A549 (cell line): ENCODE measurements at regions not wholly inside any gene's neighbourhood (a gene's known extent, or its start where the extent isn't known, plus 50 kb on each side); places are given as distances from the start of the nearest gene placed in this dataset.

Source experiments
- CBX2 ChIP-seq: fragments of 200-600 bp; sonication (generic); IDR thresholded peaks from 2 replicates; pipeline ENCODE4 v1.6.1; 2016; ENCODE audit warnings: low read depth, mild to moderate bottlenecking, borderline replicate concordance
- CHD2 ChIP-seq: fragments of 150-350 bp; IDR thresholded peaks from 2 replicates; pipeline ENCODE4 v1.6.1; 2014; ENCODE audit warnings: low read length; ENCODE audit not compliant: partially characterized antibody
- HEYL ChIP-seq: fragments of 250-450 bp; sonication (Bioruptor Pico); IDR thresholded peaks from 2 replicates; pipeline ENCODE4 v1.8.0; 2021; ENCODE audit warnings: mild to moderate bottlenecking, moderate library complexity
- HOXB5 ChIP-seq: fragments of 250-450 bp; sonication (Bioruptor Pico); IDR thresholded peaks from 2 replicates; pipeline ENCODE4 v1.5.0; 2020; ENCODE audit warnings: mild to moderate bottlenecking, moderate library complexity
- MAFK ChIP-seq: fragments of 450-650 bp; IDR thresholded peaks from 2 replicates; pipeline ENCODE4 v1.6.1; 2014; ENCODE audit not compliant: partially characterized antibody
- MYC ChIP-seq: IDR thresholded peaks from 2 replicates; pipeline ENCODE4 v1.6.1; 2012; ENCODE audit warnings: mild to moderate bottlenecking, inconsistent platforms, low read length, improper control_type of control experiment, borderline replicate concordance
- POLR2A ChIP-seq: IDR thresholded peaks from 2 replicates; pipeline ENCODE4 v1.6.1; 2012; ENCODE audit warnings: mild to moderate bottlenecking, low read length
- POLR2AphosphoS2 ChIP-seq: conservative IDR thresholded peaks from 2 replicates; pipeline ENCODE4 v1.6.1; 2012; ENCODE audit warnings: low read length, improper control_type of control experiment, inconsistent platforms
- RARB ChIP-seq: fragments of 250-450 bp; sonication (Bioruptor Pico); IDR thresholded peaks from 2 replicates; pipeline ENCODE4 v1.8.0; 2021; ENCODE audit warnings: mild to moderate bottlenecking, moderate library complexity
- REST ChIP-seq: fragments of 200-600 bp; sonication (generic); IDR thresholded peaks from 2 replicates; pipeline ENCODE4 v1.6.1; 2016; ENCODE audit warnings: antibody characterized with exemption, mild to moderate bottlenecking, moderate library complexity
- RFX5 ChIP-seq: fragments of 450-650 bp; IDR thresholded peaks from 2 replicates; pipeline ENCODE4 v1.7.1; 2014; ENCODE audit warnings: antibody characterized with exemption, mild to moderate bottlenecking, moderate library complexity
- SMC3 ChIP-seq: fragments of >200 bp; sonication (Bioruptor Twin); formaldehyde crosslinking; IDR thresholded peaks from 3 replicates; pipeline ENCODE4 v1.6.1; 2018; ENCODE audit warnings: inconsistent platforms
- ZNF302 ChIP-seq: fragments of 250-450 bp; sonication (Bioruptor Pico); IDR thresholded peaks from 2 replicates; pipeline ENCODE4 v1.9.0; 2021; ENCODE audit warnings: inconsistent platforms, mild to moderate bottlenecking, moderate library complexity
- TF ChIP-seq, protein P1 (sequence below): fragments of >200 bp; sonication (Bioruptor Twin); formaldehyde crosslinking; IDR thresholded peaks from 3 replicates; pipeline ENCODE4 v1.5.1; 2016

GRCh38 chr3:95449841-95450240, 1364.6 kb upstream of the EPHA6 start:
- no peak for TF ChIP-seq POLR2AphosphoS2
- TF ChIP-seq RFX5 = no peak
- no peak for TF ChIP-seq CHD2
- no peak for TF ChIP-seq SMC3
- no peak for TF ChIP-seq ZNF302
- TF ChIP-seq CBX2 = no peak
- TF ChIP-seq HEYL = no peak
- TF ChIP-seq MAFK = no peak
- no peak for TF ChIP-seq POLR2A
- TF ChIP-seq RARB (CRISPR knock-in tag) = no peak
- TF ChIP-seq REST = no peak
- TF ChIP-seq, protein P1, sequence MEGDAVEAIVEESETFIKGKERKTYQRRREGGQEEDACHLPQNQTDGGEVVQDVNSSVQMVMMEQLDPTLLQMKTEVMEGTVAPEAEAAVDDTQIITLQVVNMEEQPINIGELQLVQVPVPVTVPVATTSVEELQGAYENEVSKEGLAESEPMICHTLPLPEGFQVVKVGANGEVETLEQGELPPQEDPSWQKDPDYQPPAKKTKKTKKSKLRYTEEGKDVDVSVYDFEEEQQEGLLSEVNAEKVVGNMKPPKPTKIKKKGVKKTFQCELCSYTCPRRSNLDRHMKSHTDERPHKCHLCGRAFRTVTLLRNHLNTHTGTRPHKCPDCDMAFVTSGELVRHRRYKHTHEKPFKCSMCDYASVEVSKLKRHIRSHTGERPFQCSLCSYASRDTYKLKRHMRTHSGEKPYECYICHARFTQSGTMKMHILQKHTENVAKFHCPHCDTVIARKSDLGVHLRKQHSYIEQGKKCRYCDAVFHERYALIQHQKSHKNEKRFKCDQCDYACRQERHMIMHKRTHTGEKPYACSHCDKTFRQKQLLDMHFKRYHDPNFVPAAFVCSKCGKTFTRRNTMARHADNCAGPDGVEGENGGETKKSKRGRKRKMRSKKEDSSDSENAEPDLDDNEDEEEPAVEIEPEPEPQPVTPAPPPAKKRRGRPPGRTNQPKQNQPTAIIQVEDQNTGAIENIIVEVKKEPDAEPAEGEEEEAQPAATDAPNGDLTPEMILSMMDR = no peak
- TF ChIP-seq MYC = no peak
- no peak for TF ChIP-seq HOXB5 (CRISPR knock-in tag)
